ENCODE measurements at regions not wholly inside any gene's neighbourhood (a gene's known extent, or its start where the extent isn't known, plus 50 kb on each side); places are given as distances from the start of the nearest gene placed in this dataset.

- DNase-seq (ENCODE audit: extremely low spot score): no peak
- TF ChIP-seq SP1 (IDR thresholded peaks at IDR 0.05) (no peak), SUZ12 (IDR thresholded peaks at IDR 0.05) (no peak), HDGF (IDR thresholded peaks at IDR 0.05; ENCODE audit: borderline replicate concordance) (no peak), ZNF384 (IDR thresholded peaks at IDR 0.05) (no peak), NFRKB (IDR thresholded peaks at IDR 0.05) (no peak), ARNT (IDR thresholded peaks at IDR 0.05) (no peak), FOXA1 (IDR thresholded peaks at IDR 0.05) (no peak)
- CTCF ChIA-PET: no interaction called here
- POLR2A ChIA-PET: no interaction called here
Observed at GRCh38 chr21:27683292-27683691, 716.4 kb upstream of the ADAMTS5 start.

GRCh38 chr21:27681841-27682240 is 715.0 kb upstream of the ADAMTS5 start:
- no peak for DNase-seq (ENCODE audit: extremely low spot score)
- ChIA-PET CTCF (no interaction called here), POLR2A (no interaction called here)
- TF ChIP-seq PKNOX1 (IDR thresholded peaks at IDR 0.05): no peak
- TF ChIP-seq ARNT (IDR thresholded peaks at IDR 0.05): no peak
- no peak for TF ChIP-seq L3MBTL2 (conservative IDR thresholded peaks at IDR 0.05)
- no peak for TF ChIP-seq SUZ12 (IDR thresholded peaks at IDR 0.05)
- no peak for TF ChIP-seq ZNF384 (IDR thresholded peaks at IDR 0.05)
- no peak for TF ChIP-seq ELF4 (IDR thresholded peaks at IDR 0.05)
- no peak for TF ChIP-seq SP1 (IDR thresholded peaks at IDR 0.05)
- no peak for TF ChIP-seq CTBP1 (IDR thresholded peaks at IDR 0.05; ENCODE audit: borderline replicate concordance)
- TF ChIP-seq HDGF (IDR thresholded peaks at IDR 0.05; ENCODE audit: borderline replicate concordance): no peak
- TF ChIP-seq FOXM1 (IDR thresholded peaks at IDR 0.05; ENCODE audit: borderline replicate concordance): no peak
- no peak for TF ChIP-seq FOXA1 (IDR thresholded peaks at IDR 0.05)
- TF ChIP-seq LEF1 (IDR thresholded peaks at IDR 0.05; ENCODE audit: borderline replicate concordance): no peak
- TF ChIP-seq FOXK2 (IDR thresholded peaks at IDR 0.05): no peak
- TF ChIP-seq BHLHE40 (IDR thresholded peaks at IDR 0.05; ENCODE audit: borderline replicate concordance): no peak
- TF ChIP-seq NFRKB (IDR thresholded peaks at IDR 0.05): no peak
- no peak for TF ChIP-seq TARDBP (IDR thresholded peaks at IDR 0.05)

- CTCF ChIA-PET: no interaction called here
- no peak for TF ChIP-seq FOXK2 (IDR thresholded peaks at IDR 0.05)
- TF ChIP-seq ELF4 (IDR thresholded peaks at IDR 0.05): no peak
- TF ChIP-seq LEF1 (IDR thresholded peaks at IDR 0.05; ENCODE audit: borderline replicate concordance): no peak
- TF ChIP-seq SP1 (IDR thresholded peaks at IDR 0.05): no peak
- TF ChIP-seq ZNF384 (IDR thresholded peaks at IDR 0.05): no peak
- TF ChIP-seq SUZ12 (IDR thresholded peaks at IDR 0.05): no peak
- TF ChIP-seq TARDBP (IDR thresholded peaks at IDR 0.05): no peak
- no peak for TF ChIP-seq CTBP1 (IDR thresholded peaks at IDR 0.05; ENCODE audit: borderline replicate concordance)
- TF ChIP-seq ARNT (IDR thresholded peaks at IDR 0.05): no peak
- TF ChIP-seq PKNOX1 (IDR thresholded peaks at IDR 0.05): no peak
- no peak for TF ChIP-seq FOXA1 (IDR thresholded peaks at IDR 0.05)
- TF ChIP-seq L3MBTL2 (conservative IDR thresholded peaks at IDR 0.05): no peak
- POLR2A ChIA-PET: no interaction called here
- no peak for DNase-seq (ENCODE audit: extremely low spot score)
Observed at GRCh38 chr21:27681038-27681437, 714.1 kb upstream of the ADAMTS5 start.

- POLR2A ChIA-PET: no interaction called here
- CTCF ChIA-PET: no interaction called here
- no peak for DNase-seq (ENCODE audit: extremely low spot score)
- TF ChIP-seq CTBP1 (IDR thresholded peaks at IDR 0.05; ENCODE audit: borderline replicate concordance) (no peak), FOXM1 (IDR thresholded peaks at IDR 0.05; ENCODE audit: borderline replicate concordance) (no peak), NFRKB (IDR thresholded peaks at IDR 0.05) (no peak), HDGF (IDR thresholded peaks at IDR 0.05; ENCODE audit: borderline replicate concordance) (no peak), BHLHE40 (IDR thresholded peaks at IDR 0.05; ENCODE audit: borderline replicate concordance) (no peak), ZNF384 (IDR thresholded peaks at IDR 0.05) (no peak), ELF4 (IDR thresholded peaks at IDR 0.05) (no peak), FOXA1 (IDR thresholded peaks at IDR 0.05) (no peak), PKNOX1 (IDR thresholded peaks at IDR 0.05) (no peak), ARNT (IDR thresholded peaks at IDR 0.05) (no peak), SUZ12 (IDR thresholded peaks at IDR 0.05) (no peak), SP1 (IDR thresholded peaks at IDR 0.05) (no peak), L3MBTL2 (conservative IDR thresholded peaks at IDR 0.05) (no peak), LEF1 (IDR thresholded peaks at IDR 0.05; ENCODE audit: borderline replicate concordance) (no peak), FOXK2 (IDR thresholded peaks at IDR 0.05) (no peak), TARDBP (IDR thresholded peaks at IDR 0.05) (no peak)
Observed at GRCh38 chr21:27680181-27680580, 713.3 kb upstream of the ADAMTS5 start.

GRCh38 chr21:27678511-27678910 is 711.6 kb upstream of the ADAMTS5 start:
- CTCF ChIA-PET: no interaction called here
- POLR2A ChIA-PET: no interaction called here
- no peak for DNase-seq (ENCODE audit: extremely low spot score)
- TF ChIP-seq ARNT (IDR thresholded peaks at IDR 0.05): no peak
- no peak for TF ChIP-seq HDGF (IDR thresholded peaks at IDR 0.05; ENCODE audit: borderline replicate concordance)
- TF ChIP-seq TARDBP (IDR thresholded peaks at IDR 0.05): no peak
- no peak for TF ChIP-seq CTBP1 (IDR thresholded peaks at IDR 0.05; ENCODE audit: borderline replicate concordance)
- TF ChIP-seq PKNOX1 (IDR thresholded peaks at IDR 0.05): no peak
- TF ChIP-seq SUZ12 (IDR thresholded peaks at IDR 0.05): no peak
- TF ChIP-seq SP1 (IDR thresholded peaks at IDR 0.05): no peak
- no peak for TF ChIP-seq L3MBTL2 (conservative IDR thresholded peaks at IDR 0.05)
- no peak for TF ChIP-seq NFRKB (IDR thresholded peaks at IDR 0.05)
- TF ChIP-seq ELF4 (IDR thresholded peaks at IDR 0.05): no peak
- TF ChIP-seq LEF1 (IDR thresholded peaks at IDR 0.05; ENCODE audit: borderline replicate concordance): no peak
- no peak for TF ChIP-seq ZNF384 (IDR thresholded peaks at IDR 0.05)
- TF ChIP-seq FOXA1 (IDR thresholded peaks at IDR 0.05): no peak
- no peak for TF ChIP-seq FOXM1 (IDR thresholded peaks at IDR 0.05; ENCODE audit: borderline replicate concordance)
- TF ChIP-seq BHLHE40 (IDR thresholded peaks at IDR 0.05; ENCODE audit: borderline replicate concordance): no peak
- TF ChIP-seq FOXK2 (IDR thresholded peaks at IDR 0.05): no peak

Measured in HEK293T (cell line).